ENCODE measurements at regions not wholly inside any gene's neighbourhood (a gene's known extent, or its start where the extent isn't known, plus 50 kb on each side); places are given as distances from the start of the nearest gene placed in this dataset.
"Not testable (repeated sequence)": the region's sequence is repeated elsewhere in the genome, so short reads cannot be mapped to it uniquely, and the experiment has no call there.

DNA sequence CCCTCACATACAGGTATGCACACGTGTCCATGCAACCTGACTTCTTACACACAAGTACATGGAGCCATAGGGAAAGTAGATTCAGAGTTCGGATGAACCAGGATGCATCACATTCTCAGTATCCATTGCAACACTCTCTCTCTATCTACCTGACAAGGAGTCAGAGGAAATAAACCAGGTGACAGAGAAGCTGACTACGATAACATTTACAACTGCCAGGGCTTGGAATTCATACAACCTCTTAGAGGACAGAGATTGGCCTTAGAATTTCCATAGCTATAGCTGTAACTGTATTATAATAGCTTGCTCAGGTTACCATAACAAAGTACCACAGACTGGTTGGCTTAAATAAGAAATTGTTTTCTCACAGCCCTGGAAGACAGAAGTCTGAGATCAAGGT lies 116.9 kb upstream of the PALMD start:
- intact Hi-C loops (cut with DNase I) = loop anchor here (5.0 kb wide), 2 partner anchors 42 to 352 kb away; no protein-coding TSS in a partner anchor
- DNase-seq (ENCODE audit: low spot score) = no peak

DNA sequence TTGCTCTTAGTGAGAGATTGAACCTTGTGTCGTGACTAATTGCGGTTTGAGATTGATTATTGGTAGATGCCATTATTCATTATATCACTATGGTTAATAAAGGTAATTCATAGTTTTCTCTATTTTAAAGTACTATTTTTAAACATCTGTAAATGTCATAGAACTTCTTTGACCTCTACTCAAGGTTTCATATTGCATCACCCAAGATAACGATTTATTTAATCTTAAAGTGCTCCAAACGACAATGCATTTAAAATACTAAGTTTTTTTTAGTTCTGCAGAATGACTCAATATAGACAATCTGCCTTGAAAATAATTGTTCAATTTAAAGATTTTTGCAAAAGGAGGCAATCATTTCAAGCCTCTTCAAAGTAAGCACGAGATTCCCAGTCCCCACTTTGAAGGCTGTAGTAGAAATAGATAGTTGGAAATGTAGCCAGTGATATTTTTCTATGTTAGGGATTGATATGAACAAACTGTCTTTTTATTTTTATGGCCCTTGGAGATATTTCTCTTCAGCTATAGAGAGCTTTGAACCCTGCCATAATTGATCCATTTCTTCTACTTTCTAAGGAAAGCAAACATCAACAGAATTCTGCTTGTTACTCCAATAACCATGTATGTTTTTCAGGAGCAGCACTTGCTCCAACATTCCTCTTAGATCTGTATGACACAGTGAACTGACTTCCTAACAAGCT lies 114.2 kb upstream of the PALMD start:
- DNase-seq (ENCODE audit: low spot score) = no peak
- intact Hi-C loops (cut with DNase I) = loop anchor here (10.0 kb wide), 1 partner anchor 153 kb away; no protein-coding TSS in a partner anchor

DNA sequence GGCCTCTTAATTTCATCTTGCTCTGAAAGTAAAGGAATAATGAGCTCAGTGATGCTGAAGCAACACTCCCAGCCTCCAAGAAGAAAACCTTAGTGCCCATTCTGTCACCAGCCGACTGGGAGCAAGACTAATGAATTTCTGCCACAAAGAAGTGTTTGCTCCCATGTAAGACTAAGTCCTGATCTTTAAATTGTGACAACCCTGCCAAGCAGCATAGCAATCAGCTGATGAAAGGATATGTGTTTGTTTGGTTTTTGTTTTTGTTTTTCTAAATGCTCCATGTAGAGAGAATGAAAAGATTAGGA lies 113.7 kb upstream of the PALMD start:
- no peak for DNase-seq (ENCODE audit: low spot score)
- intact Hi-C loops (cut with DNase I) = loop anchor here (10.0 kb wide), 1 partner anchor 153 kb away; no protein-coding TSS in a partner anchor

DNA sequence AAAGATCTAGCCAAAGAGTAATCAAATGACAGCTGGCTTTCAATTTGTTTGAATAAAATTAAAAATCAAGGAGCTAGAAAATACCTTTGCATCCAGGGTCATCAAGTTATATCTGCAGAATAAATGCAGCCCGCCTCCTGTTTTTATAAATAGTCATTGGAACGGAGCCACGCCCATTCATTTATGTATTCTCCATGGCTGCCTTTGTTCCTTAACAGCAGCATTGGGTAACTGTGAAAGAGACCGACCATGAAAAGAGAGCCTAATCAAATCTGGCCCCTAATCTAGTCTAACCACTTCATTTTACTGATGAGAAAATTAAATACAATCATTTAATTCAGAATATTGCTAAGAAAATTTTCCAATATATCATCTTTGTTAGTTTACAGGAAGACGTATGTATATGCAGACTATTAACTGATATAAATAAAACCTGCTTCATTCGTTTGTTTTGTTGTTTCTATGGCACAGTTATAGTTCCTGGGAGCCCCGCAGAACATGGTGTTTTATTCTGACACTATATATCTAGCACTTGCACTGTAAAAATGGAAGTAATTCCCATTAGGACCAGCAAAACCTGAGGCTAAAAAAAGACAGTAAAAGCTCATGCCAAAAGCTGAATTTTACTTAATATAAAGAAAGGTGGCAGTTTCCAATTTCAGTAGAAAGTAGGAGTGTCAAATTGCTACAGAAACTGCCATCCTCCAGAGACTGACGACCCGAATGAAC lies 111.8 kb upstream of the PALMD start:
- DNase-seq (ENCODE audit: low spot score) = no peak
- intact Hi-C loops (cut with DNase I) = loop anchor here (2.0 to 10.0 kb wide), 3 partner anchors 65 to 151 kb away; partner anchors contain the start of gene PALMD

DNA sequence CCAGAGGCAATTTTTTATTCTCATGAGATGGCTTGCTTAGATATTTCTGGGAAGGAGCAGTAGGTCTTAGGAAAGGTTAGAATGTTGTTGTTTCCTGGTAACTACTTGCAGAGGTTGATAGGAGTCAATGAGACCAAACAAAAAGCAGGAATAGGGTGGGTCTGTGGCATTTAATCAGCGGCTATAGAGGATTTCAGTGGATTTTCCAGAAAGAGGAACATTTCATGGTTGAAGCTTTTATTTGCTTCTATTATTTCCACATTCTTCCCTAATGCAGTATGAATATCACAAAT lies 111.3 kb upstream of the PALMD start:
- no peak for DNase-seq (ENCODE audit: low spot score)
- intact Hi-C loops (cut with DNase I) = loop anchor here (2.0 to 10.0 kb wide), 3 partner anchors 64 to 150 kb away; partner anchors contain the start of gene PALMD

DNA sequence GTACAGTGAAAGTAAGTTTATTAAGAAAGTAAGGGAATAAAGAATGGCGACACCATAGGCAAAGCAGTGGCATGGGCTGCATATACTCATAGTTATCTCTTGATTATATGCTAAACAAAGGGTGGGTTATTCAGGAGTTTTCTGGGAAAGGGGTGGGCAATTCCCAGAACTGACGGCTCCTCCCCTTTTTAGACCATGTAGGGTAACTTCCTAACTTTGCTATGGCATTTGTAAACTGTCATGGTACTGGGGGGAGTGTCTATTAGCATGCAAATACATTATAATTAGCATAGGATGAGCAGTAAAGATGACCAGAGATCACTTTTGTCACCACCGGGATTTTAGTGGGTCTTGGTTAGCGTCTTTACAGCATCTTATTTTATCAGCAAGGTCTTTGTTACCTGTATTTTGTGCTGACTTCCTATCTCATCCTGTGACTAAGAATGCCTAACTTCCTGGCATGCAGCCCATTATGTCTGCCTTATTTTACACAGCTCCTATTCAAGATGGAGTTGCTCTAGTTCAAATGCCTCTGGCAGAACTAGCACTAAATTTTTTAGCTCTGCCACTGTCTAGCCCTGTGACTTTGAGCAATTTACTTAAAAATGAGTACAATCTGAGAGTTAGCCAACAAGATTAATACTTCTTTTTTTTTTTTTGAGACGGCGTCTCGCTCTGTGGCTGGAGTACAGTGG lies 110.3 kb upstream of the PALMD start:
- intact Hi-C loops (cut with DNase I) = loop anchor here (2.0 to 10.0 kb wide), 3 partner anchors 63 to 149 kb away; partner anchors contain the start of gene PALMD
- DNase-seq (ENCODE audit: low spot score) = no peak

DNA sequence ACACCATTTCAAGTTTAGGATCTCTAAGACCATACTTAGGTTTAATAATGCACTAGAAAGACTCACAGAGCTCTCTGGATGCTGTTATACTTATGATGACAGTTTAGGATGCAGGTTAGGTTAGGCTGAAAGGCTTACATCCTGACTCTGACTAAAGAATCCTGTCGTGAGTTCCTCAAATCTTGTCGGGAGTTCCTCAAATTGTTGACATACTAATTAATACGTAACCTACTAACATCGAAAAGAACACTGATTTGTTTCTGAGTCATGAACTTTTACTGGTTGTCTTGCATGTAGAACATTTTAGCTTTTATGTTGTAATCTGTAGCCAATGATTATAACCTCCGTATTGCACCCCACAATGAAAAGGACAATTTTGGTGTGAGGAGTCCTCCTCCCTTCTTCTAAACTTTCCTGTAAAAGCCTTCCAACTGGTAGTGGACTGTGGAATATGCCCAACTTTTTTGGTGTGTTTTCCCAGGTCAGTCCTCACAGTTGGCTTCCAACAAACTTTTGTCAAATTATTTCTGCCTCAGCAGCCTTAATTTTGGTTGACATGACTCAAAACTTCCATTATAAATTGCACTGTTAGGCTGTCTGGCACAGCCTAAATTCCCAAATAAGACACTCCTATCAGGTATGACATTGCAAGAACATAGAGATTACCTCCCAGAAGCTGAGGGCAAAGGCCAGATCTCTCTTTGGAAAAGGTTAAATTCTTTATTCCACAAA lies 107.9 kb upstream of the PALMD start:
- DNase-seq (ENCODE audit: low spot score) = no peak
- intact Hi-C loops (cut with DNase I) = loop anchor here (10.0 kb wide), 1 partner anchor 147 kb away; no protein-coding TSS in a partner anchor

DNA sequence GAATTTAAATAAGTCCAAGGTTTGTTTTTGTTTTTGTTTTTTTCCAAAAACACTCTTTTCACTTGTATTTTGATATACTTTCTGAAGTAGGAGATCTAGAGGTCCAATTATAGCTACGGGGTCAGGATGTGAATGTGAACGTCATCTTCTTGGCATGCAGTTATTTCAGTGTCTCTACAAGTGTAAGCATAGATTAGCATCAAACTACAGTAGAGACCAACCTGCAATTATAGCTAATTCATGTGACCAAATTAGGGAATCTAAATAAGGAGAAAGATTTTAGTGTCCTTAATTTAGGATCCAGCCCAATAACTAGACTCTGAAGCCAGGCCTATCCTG lies 107.3 kb upstream of the PALMD start:
- intact Hi-C loops (cut with DNase I) = loop anchor here (10.0 kb wide), 1 partner anchor 146 kb away; no protein-coding TSS in a partner anchor
- no peak for DNase-seq (ENCODE audit: low spot score)

DNA sequence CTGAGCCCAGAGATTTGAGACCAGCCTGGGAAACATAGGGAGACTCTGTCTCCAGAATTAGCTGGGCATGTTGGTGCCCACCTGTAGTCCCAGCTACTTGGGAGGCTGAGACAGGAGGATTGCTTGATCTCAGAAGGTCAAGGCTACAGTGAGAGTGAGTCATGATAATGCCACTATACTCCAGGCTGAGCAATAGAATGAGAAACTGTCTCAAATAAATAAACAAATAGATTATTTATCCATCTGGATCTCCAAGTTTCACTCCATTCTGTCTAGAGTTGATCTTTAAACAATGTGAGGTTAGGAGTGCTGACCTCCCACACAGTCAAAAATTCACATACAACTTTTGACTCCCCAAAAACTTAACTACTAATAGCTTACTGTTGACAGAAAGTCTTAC lies 106.8 kb upstream of the PALMD start:
- intact Hi-C loops (cut with DNase I) = loop anchor here (10.0 kb wide), 1 partner anchor 146 kb away; no protein-coding TSS in a partner anchor
- DNase-seq (ENCODE audit: low spot score) = no peak

DNA sequence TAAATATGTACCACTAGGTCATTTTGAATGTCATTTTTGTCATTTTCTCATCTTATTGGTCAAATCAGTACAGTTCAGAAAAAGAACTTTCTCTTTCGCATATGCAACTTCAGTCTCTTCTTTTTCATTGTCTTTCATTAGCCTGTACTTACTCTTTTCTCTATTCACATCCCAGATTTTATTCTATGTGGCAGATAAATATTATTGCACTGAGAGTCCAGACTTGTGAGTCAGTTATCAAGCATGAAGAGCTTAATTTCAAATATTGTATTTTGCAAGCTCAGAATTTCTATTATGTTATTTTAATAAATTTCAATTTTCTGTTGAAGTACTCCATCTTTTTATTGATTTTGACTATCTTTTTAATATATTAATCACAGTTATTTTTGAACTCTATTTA lies 105.2 kb upstream of the PALMD start:
- intact Hi-C loops (cut with DNase I) = no loop called here
- DNase-seq (ENCODE audit: low spot score) = no peak

DNA sequence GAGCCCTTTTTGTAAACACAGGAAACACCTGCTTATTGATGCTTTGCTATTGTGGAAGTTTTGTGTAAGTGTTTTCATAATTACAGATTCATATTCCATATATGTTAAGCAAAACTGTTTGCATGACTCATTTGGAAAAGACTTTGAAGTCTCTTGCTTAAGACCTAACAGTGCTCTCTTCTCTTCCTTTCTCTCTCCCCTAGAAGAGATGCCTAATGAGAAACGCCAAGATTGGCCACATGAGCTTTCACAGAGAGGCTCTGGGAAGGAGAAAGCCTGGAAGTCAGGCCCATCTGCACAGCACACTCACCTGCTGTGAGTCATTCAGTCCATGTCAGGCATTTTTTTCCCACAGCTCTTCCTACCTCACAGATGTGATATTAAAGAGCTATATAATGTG lies 101.6 kb upstream of the PALMD start:
- intact Hi-C loops (cut with DNase I) = no loop called here
- no peak for DNase-seq (ENCODE audit: low spot score)

DNA sequence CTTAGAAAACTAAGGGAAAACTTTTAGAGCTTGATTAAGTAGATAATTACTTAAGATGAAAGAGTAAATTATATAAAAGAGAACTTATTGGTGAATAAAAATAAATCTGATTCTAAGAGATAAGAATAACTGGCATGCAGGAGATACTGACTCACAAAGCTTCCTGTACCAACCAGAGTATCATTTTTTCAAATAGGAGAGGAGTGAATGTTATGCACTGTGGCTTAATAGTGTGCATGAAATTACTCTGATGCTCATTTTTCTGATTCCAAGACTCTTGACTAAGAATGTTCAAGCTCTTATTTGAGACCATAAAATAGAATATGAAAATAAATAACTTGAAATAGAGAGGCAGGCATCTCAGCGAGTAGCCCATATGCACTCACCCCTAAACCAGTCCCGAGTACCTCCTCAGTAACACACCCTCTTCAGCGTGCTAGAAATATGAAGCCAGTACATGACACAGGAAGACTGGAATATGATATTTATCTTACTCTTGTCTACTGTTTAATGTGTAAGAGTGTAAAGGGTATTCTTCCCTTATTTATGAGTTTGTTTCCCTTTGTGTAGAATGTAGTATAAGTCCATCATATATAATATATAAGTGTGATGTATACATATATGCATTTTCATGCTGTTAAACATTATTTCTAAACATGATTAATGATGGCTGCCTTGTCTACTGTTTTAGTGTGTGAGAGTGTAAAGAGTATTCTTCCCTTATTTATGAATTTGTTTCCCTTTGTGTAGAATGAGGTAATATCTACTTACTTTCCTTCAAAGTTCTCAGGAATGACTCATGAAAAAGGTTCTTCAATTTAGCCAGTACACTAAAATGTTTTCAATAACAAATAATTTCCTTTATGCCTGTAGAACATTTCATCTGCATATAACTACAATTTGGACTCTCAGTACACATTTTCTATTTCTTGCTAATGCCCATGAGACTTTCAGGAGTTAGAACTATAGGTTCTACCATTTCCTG lies 99.2 kb upstream of the PALMD start:
- no peak for DNase-seq (ENCODE audit: low spot score)
- intact Hi-C loops (cut with DNase I) = loop anchor here (5.0 kb wide), 1 partner anchor 101 kb away; the partner anchor contains the start of gene PALMD

DNA sequence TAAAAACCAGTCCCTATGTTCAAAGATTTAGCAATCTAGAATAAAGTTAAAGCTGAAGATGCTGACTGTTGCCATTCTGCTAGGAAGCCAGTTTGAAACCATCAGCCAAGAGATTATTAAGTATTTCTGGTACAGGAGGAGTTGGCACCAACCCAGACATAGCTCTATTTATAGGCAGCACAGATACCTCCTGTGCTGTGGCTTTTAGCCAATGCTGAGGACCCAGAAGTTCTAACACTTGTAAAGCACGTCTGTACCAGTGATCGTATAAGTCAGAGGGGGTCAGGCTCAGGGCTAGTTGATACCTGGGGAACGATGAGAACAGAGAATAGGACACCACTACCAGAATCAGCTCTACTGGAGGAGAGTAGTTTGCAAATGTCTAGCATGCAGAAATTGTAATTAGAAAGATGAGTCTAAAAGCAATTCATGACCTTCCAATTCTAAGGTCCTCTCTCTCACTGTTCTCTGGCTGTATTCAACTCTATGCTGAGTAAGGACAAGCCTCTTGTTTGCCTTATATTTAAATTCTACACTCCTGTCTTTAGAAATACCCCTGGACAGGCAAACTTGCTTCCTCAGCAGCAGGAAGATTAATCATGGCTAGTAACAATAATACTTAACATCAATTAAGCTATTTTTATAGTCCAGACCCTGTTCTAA lies 96.8 kb upstream of the PALMD start:
- DNase-seq (ENCODE audit: low spot score) = no peak
- intact Hi-C loops (cut with DNase I) = loop anchor here (5.0 kb wide), 1 partner anchor 98 kb away; the partner anchor contains the start of gene PALMD

DNA sequence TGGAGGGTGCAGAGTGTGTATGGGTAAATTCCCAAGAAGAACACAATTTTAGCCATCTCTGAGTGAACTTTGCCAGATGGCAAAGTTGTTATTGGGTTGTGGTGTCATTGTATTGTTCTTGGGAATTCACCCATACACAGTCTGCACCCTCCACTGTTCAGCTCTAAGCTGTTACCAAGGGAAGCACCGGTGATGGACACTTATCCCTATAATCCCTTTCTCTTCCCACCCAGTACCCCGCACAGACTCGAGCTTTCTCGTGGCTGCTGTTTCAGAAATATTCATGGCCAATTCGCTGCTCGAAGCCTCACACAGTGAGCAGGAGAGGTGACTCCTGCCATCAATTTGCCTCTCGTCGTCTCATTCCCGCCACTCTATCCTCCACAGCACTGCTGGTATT lies 95.7 kb upstream of the PALMD start:
- intact Hi-C loops (cut with DNase I) = loop anchor here (2.0 kb wide), 1 partner anchor 31 kb away; no protein-coding TSS in a partner anchor
- DNase-seq (ENCODE audit: low spot score) = no peak

DNA sequence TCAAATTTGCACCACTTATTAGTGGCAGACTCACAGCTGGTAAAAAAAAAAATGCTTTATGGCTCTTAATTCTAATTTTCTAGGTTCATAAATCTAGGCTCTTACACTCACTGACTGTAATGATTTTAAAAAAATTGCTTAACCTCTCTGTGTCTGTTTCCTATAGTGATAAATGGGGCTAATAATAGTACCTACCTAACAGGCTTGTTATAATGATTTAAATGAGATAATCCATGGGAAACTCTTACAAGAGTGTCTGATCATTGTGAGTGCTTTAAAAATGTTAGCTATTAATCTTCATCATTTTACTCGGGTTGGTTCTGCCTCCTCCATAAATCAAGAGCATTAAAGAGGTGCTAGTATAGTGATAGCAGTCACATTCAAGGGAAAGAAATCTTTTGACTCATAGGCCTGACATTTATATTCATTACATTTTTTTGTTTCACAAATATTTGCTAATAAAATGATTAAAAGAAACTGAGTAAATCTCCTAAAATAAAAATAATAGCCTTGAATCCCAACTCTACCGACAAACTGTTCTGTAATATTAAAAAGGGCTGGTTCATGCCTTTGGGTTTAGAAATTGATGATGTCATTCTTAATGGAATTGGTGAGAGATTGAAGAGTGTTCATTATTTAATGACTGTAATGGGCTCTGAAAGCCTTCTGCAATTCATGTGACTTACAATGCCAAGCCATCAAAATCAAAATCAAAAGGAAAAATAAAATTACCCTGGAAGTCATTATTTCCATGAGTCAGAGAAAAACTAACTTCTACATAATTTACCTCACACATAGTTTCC lies 93.9 kb upstream of the PALMD start:
- intact Hi-C loops (cut with DNase I) = loop anchor here (2.0 kb wide), 1 partner anchor 29 kb away; no protein-coding TSS in a partner anchor
- no peak for DNase-seq (ENCODE audit: low spot score)

DNA sequence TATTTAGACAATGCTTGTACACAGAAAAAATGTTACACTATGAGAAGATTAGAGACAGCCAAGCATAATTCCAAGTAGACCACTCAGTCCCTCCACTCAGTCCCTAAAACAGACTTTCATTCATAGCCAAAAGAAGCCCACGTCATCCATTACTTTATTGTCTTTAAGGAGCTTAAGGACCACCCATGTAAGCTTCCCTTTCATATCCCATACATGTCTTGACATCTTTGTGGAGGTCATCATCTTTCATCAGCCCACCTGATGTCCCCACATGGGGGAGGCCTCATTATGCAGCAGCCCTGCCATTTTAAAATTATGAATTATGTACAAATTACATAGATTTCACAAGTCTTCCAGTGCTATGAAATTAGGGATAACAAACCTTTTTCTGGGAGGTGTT lies 92.6 kb upstream of the PALMD start:
- no peak for DNase-seq (ENCODE audit: low spot score)
- intact Hi-C loops (cut with DNase I) = no loop called here

DNA sequence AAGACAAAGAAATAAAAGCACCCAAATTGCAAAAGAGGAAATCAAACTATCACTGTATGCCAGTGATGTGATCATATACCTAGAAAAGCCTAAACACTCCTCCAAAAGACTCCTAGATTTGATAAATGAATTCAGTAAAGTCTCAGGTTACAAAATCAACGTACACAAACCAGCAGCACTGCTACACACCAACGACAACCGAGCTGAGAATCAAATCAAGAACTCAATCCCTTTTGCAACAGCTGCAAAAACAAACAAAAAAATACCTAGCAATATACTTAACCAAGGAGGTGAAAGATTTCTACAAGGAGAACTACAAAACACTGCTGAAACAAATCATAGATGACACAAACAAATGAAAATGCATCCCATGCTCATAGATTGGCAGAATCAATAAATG lies 92.1 kb upstream of the PALMD start:
- intact Hi-C loops (cut with DNase I); DNase-seq (ENCODE audit: low spot score): not testable (repeated sequence)

All from cardiac septum (tissue), 1 donor.